K562 (cell line): ENCODE measurements at regions not wholly inside any gene's neighbourhood (a gene's known extent, or its start where the extent isn't known, plus 50 kb on each side); places are given as distances from the start of the nearest gene placed in this dataset.
A peak's percentile ranks its signal among the peaks of the same experiment; 100 is the strongest.

ENCODE experiments used
- ARID1B ChIP-seq: fragments of 450-650 bp; IDR thresholded peaks from 2 replicates; pipeline ENCODE4 v1.6.1; 2016; ENCODE audit warnings: antibody characterized with exemption, mild to moderate bottlenecking, inconsistent platforms
- CHAMP1 ChIP-seq: fragments of 450-650 bp; IDR thresholded peaks from 2 replicates; pipeline ENCODE4 v1.6.1; 2016; ENCODE audit warnings: mild to moderate bottlenecking
- CHD7 ChIP-seq: fragments of 200-600 bp; sonication (generic); IDR thresholded peaks from one replicate; pipeline ENCODE4 v1.6.1; 2012; ENCODE audit warnings: mild to moderate bottlenecking, low read depth, low read length, inconsistent platforms
- DMBX1 ChIP-seq: fragments of 250-450 bp; sonication (Bioruptor Pico); IDR thresholded peaks from 2 replicates; pipeline ENCODE4 v1.8.0; 2022; ENCODE audit warnings: inconsistent platforms, mild to moderate bottlenecking, moderate library complexity, borderline replicate concordance
- EGR1 ChIP-seq: fragments of 450-650 bp; conservative IDR thresholded peaks from 2 replicates; pipeline ENCODE4 v1.6.1; 2017; ENCODE audit warnings: mild to moderate bottlenecking
- GATAD2A ChIP-seq: fragments of 450-650 bp; IDR thresholded peaks from 2 replicates; pipeline ENCODE4 v1.6.1; 2017
- GTF2A2 ChIP-seq: IDR thresholded peaks from 2 replicates; pipeline ENCODE4 v1.6.1; 2016; ENCODE audit warnings: mild to moderate bottlenecking, missing genetic modification characterization, missing compliant biosample characterization
- MAZ ChIP-seq, 2 experiments: fragments of 450-650 bp in 1 of 2; sonication (generic) in 1 of 2; formaldehyde crosslinking; IDR thresholded peaks in 1 of 2; conservative IDR thresholded peaks in 1 of 2; 2 replicates each; pipeline versions ENCODE4 v1.4.0 to v1.5.0; 2020; ENCODE audit warnings: mild to moderate bottlenecking in 1 of 2, missing genetic modification reagents in 1 of 2
- NELFE ChIP-seq: IDR thresholded peaks from 2 replicates; pipeline ENCODE4 v1.6.1; 2011; ENCODE audit warnings: mild to moderate bottlenecking; ENCODE audit not compliant: insufficient read depth, insufficient read length
- NFE2L1 ChIP-seq: fragments of 450-650 bp; IDR thresholded peaks from 2 replicates; pipeline ENCODE4 v1.6.1; 2016; ENCODE audit warnings: missing genetic modification characterization, low read depth, mild to moderate bottlenecking, missing compliant biosample characterization, moderate library complexity, borderline replicate concordance
- RBM22 ChIP-seq: fragments of 200-400 bp; formaldehyde crosslinking; IDR thresholded peaks from 2 replicates; pipeline ENCODE4 v1.6.1; 2018; ENCODE audit warnings: low read length, low read depth; ENCODE audit not compliant: poor library complexity, severe bottlenecking
- RNF2 ChIP-seq: sonication (generic); IDR thresholded peaks from 2 replicates; pipeline ENCODE4 v1.6.1; 2016
- ZNF24 ChIP-seq: fragments of 450-650 bp; IDR thresholded peaks from 2 replicates; pipeline ENCODE4 v1.6.1; 2016

- TF ChIP-seq CHD7 (no peak), RBM22 (no peak), CHAMP1 (no peak), EGR1 (no peak), RNF2 (no peak), MAZ (CRISPR knock-in tag; conservative IDR thresholded peaks at IDR 0.05 in 1 of 2, IDR thresholded peaks at IDR 0.05 in 1 of 2) (no peak), GTF2A2 (tag) (no peak), NELFE (no peak), NFE2L1 (tag) (no peak), ZNF24 (no peak), GATAD2A (0 out of 2 replicates have a peak, but pooled peaks have one; percentile 47), DMBX1 (CRISPR knock-in tag) (no peak), ARID1B (peak; percentile 54; the same call in 1 of the 2 replicates)
These were observed 61.4 kb upstream of the ZNF217 start (continued) for GRCh38 chr20:53654932-53655624.
